ENCODE measurements at regions not wholly inside any gene's neighbourhood (a gene's known extent, or its start where the extent isn't known, plus 50 kb on each side); places are given as distances from the start of the nearest gene placed in this dataset.

GRCh38 chr5:120361941-120362340 lies 102.2 kb upstream of the PRR16 start:
- Mint-ChIP-seq H3K27me3 (ENCODE audit: unreplicated experiment) (no peaks in the 10 kb centered on the region), H3K9me3 (ENCODE audit: low read depth, unreplicated experiment) (no peaks in the 10 kb centered on the region), H3K4me1 (ENCODE audit: low read depth, unreplicated experiment) (peaks cover 7% of the 10 kb centered on the region), H3K36me3 (ENCODE audit: insufficient read depth, unreplicated experiment) (no peaks in the 10 kb centered on the region), H3K4me3 (ENCODE audit: low read depth, unreplicated experiment) (no peak overlapping the region), H3K27ac (ENCODE audit: unreplicated experiment) (no peak overlapping the region)
- TF ChIP-seq CTCF (IDR thresholded peaks at IDR 0.05; ENCODE audit: unreplicated experiment) = no peak
- intact Hi-C loops (cut with micrococcal nuclease; ENCODE audit: unreplicated experiment) = no loop called here
- BruUV-seq (replicated peaks) = no TSS peak
- no peak for DNase-seq
- CTCF ChIA-PET = no interaction called here

GRCh38 chr5:120362426-120362825 lies 101.7 kb upstream of the PRR16 start:
- intact Hi-C loops (cut with micrococcal nuclease; ENCODE audit: unreplicated experiment) = no loop called here
- CTCF ChIA-PET = no interaction called here

GRCh38 chr5:120365656-120366446 lies 98.2 kb upstream of the PRR16 start:
- H3K4me1 Mint-ChIP-seq (ENCODE audit: low read depth, unreplicated experiment) = peaks cover 20% of the 10 kb centered on the region
- H3K4me3 Mint-ChIP-seq (ENCODE audit: low read depth, unreplicated experiment) = no peak overlapping the region
- H3K36me3 Mint-ChIP-seq (ENCODE audit: insufficient read depth, unreplicated experiment) = no peaks in the 10 kb centered on the region
- intact Hi-C loops (cut with micrococcal nuclease; ENCODE audit: unreplicated experiment) = no loop called here
- CTCF ChIA-PET = no interaction called here
- H3K27me3 Mint-ChIP-seq (ENCODE audit: unreplicated experiment) = no peaks in the 10 kb centered on the region
- no peaks in the 10 kb centered on the region for H3K9me3 Mint-ChIP-seq (ENCODE audit: low read depth, unreplicated experiment)
- no peak for DNase-seq
- BruUV-seq (replicated peaks) = no TSS peak
- no peak overlapping the region for H3K27ac Mint-ChIP-seq (ENCODE audit: unreplicated experiment)
- TF ChIP-seq CTCF (IDR thresholded peaks at IDR 0.05; ENCODE audit: unreplicated experiment) = no peak

More at GRCh38 chr5:120362426-120362825, 101.7 kb upstream of the PRR16 start:
- Mint-ChIP-seq H3K27ac (ENCODE audit: unreplicated experiment) (no peak overlapping the region), H3K4me3 (ENCODE audit: low read depth, unreplicated experiment) (no peak overlapping the region), H3K9me3 (ENCODE audit: low read depth, unreplicated experiment) (no peaks in the 10 kb centered on the region), H3K4me1 (ENCODE audit: low read depth, unreplicated experiment) (peaks cover 7% of the 10 kb centered on the region), H3K36me3 (ENCODE audit: insufficient read depth, unreplicated experiment) (no peaks in the 10 kb centered on the region), H3K27me3 (ENCODE audit: unreplicated experiment) (no peaks in the 10 kb centered on the region)
- DNase-seq = no peak
- BruUV-seq (replicated peaks) = no TSS peak
- TF ChIP-seq CTCF (IDR thresholded peaks at IDR 0.05; ENCODE audit: unreplicated experiment) = no peak

GRCh38 chr5:120367896-120368634 lies 96.0 kb upstream of the PRR16 start:
- DNase-seq = no peak
- Mint-ChIP-seq H3K27ac (ENCODE audit: unreplicated experiment) (no peak overlapping the region), H3K4me1 (ENCODE audit: low read depth, unreplicated experiment) (peaks cover 16% of the 10 kb centered on the region), H3K27me3 (ENCODE audit: unreplicated experiment) (no peaks in the 10 kb centered on the region), H3K36me3 (ENCODE audit: insufficient read depth, unreplicated experiment) (no peaks in the 10 kb centered on the region), H3K4me3 (ENCODE audit: low read depth, unreplicated experiment) (no peak overlapping the region), H3K9me3 (ENCODE audit: low read depth, unreplicated experiment) (no peaks in the 10 kb centered on the region)
- intact Hi-C loops (cut with micrococcal nuclease; ENCODE audit: unreplicated experiment) = no loop called here
- BruUV-seq (replicated peaks) = no TSS peak
- CTCF ChIA-PET = no interaction called here
- TF ChIP-seq CTCF (IDR thresholded peaks at IDR 0.05; ENCODE audit: unreplicated experiment) = no peak
